ENCODE measurements at regions not wholly inside any gene's neighbourhood (a gene's known extent, or its start where the extent isn't known, plus 50 kb on each side); places are given as distances from the start of the nearest gene placed in this dataset.
A peak's percentile ranks its signal among the peaks of the same experiment; 100 is the strongest.

DNA sequence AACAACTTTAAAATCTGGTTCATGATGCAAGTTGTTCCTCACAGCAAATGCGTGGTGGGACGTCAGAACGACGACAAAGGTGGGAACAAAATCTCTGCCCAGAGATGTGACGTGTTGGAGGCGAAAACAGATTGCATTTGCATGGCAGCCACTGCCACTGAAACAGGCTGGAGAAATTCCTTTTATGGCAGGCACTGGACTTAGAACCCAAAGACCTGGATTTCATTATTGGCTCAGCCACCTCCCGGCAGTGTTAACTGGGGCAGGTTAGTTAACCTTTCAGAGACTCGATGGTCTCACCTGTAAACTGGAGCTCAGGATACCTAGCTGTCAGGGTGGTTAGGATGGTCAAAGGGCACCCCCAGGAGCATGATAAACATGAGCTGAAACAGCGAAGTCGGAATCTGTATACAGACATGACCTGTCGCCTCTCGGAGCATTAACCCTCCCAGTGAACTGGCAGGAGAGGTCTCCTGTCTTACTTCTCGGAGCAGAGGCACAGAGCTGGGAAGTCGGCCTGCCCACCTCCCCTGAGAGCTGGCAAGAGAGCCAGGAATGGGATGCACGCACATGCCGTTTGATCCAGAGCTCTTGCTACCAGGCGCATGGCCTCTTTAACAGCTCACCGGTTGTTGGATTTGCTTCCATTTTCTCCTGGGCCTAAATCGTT lies 59.2 kb upstream of the TARBP1 start (continued):
- TF ChIP-seq ZNF280D (CRISPR knock-in tag; IDR thresholded peaks at IDR 0.05) (0 out of 2 replicates have a peak, but pooled peaks have one; percentile 51), HOXA3 (CRISPR knock-in tag; IDR thresholded peaks at IDR 0.05) (peak; percentile 92), RARG (CRISPR knock-in tag; IDR thresholded peaks at IDR 0.05; ENCODE audit: low read depth) (no peak), MTF1 (CRISPR knock-in tag; IDR thresholded peaks at IDR 0.05) (no peak), ZMAT5 (CRISPR knock-in tag; IDR thresholded peaks at IDR 0.05; ENCODE audit: borderline replicate concordance, low read depth) (no peak), ZSCAN12 (CRISPR knock-in tag; IDR thresholded peaks at IDR 0.05) (no peak), ZNF646 (CRISPR knock-in tag; IDR thresholded peaks at IDR 0.05) (no peak), BCLAF1 (IDR thresholded peaks at IDR 0.05) (no peak)
- TF ChIP-seq, protein P1, sequence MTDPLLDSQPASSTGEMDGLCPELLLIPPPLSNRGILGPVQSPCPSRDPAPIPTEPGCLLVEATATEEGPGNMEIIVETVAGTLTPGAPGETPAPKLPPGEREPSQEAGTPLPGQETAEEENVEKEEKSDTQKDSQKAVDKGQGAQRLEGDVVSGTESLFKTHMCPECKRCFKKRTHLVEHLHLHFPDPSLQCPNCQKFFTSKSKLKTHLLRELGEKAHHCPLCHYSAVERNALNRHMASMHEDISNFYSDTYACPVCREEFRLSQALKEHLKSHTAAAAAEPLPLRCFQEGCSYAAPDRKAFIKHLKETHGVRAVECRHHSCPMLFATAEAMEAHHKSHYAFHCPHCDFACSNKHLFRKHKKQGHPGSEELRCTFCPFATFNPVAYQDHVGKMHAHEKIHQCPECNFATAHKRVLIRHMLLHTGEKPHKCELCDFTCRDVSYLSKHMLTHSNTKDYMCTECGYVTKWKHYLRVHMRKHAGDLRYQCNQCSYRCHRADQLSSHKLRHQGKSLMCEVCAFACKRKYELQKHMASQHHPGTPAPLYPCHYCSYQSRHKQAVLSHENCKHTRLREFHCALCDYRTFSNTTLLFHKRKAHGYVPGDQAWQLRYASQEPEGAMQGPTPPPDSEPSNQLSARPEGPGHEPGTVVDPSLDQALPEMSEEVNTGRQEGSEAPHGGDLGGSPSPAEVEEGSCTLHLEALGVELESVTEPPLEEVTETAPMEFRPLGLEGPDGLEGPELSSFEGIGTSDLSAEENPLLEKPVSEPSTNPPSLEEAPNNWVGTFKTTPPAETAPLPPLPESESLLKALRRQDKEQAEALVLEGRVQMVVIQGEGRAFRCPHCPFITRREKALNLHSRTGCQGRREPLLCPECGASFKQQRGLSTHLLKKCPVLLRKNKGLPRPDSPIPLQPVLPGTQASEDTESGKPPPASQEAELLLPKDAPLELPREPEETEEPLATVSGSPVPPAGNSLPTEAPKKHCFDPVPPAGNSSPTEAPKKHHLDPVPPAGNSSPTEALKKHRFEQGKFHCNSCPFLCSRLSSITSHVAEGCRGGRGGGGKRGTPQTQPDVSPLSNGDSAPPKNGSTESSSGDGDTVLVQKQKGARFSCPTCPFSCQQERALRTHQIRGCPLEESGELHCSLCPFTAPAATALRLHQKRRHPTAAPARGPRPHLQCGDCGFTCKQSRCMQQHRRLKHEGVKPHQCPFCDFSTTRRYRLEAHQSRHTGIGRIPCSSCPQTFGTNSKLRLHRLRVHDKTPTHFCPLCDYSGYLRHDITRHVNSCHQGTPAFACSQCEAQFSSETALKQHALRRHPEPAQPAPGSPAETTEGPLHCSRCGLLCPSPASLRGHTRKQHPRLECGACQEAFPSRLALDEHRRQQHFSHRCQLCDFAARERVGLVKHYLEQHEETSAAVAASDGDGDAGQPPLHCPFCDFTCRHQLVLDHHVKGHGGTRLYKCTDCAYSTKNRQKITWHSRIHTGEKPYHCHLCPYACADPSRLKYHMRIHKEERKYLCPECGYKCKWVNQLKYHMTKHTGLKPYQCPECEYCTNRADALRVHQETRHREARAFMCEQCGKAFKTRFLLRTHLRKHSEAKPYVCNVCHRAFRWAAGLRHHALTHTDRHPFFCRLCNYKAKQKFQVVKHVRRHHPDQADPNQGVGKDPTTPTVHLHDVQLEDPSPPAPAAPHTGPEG (CRISPR knock-in tag; IDR thresholded peaks at IDR 0.05) = no peak

Measured in HepG2 (cell line).